ENCODE measurements at regions not wholly inside any gene's neighbourhood (a gene's known extent, or its start where the extent isn't known, plus 50 kb on each side); places are given as distances from the start of the nearest gene placed in this dataset.

GRCh38 chr4:108567831-108568230 lies 52.5 kb upstream of the RPL34 start:
- DNase-seq, result no peak
- Histone ChIP-seq H3K36me3 (ENCODE audit: control insufficient read depth, insufficient read depth, low read length) (no peaks in the 10 kb centered on the region), H3K27me3 (replicated peaks; ENCODE audit: control insufficient read depth, insufficient read depth, low read length) (no peaks in the 10 kb centered on the region), H3K4me3 (ENCODE audit: low read depth, low read length) (no peak overlapping the region), H3K9me3 (no peaks in the 10 kb centered on the region), H3K4me1 (no peaks in the 10 kb centered on the region)
- intact Hi-C loops (cut with micrococcal nuclease; ENCODE audit: unreplicated experiment), result no loop called here
- Mint-ChIP-seq H3K4me3 (ENCODE audit: unreplicated experiment) (no peak overlapping the region), H3K4me1 (ENCODE audit: low read depth, unreplicated experiment) (peaks cover 5% of the 10 kb centered on the region), H3K36me3 (ENCODE audit: insufficient read depth, unreplicated experiment) (no peaks in the 10 kb centered on the region), H3K9me3 (ENCODE audit: unreplicated experiment) (no peaks in the 10 kb centered on the region), H3K27me3 (ENCODE audit: insufficient read depth, unreplicated experiment) (no peaks in the 10 kb centered on the region), H3K27ac (ENCODE audit: unreplicated experiment) (no peak overlapping the region)
- ChIA-PET CTCF (no interaction called here), POLR2A (no interaction called here)
- TF ChIP-seq CTCF (IDR thresholded peaks at IDR 0.05; ENCODE audit: insufficient read depth in 1 of 2, low read depth in 1 of 2, low read length in 1 of 2, severe bottlenecking in 1 of 2, unreplicated experiment in 1 of 2), result no peak
- BruUV-seq (replicated peaks), result no TSS peak

- no TSS peak for BruUV-seq (replicated peaks)
- H3K36me3 ChIP-seq (ENCODE audit: control insufficient read depth, insufficient read depth, low read length), result no peaks in the 10 kb centered on the region
- Mint-ChIP-seq H3K27me3 (ENCODE audit: insufficient read depth, unreplicated experiment) (no peaks in the 10 kb centered on the region), H3K4me1 (ENCODE audit: low read depth, unreplicated experiment) (no peaks in the 10 kb centered on the region), H3K9me3 (ENCODE audit: unreplicated experiment) (no peaks in the 10 kb centered on the region), H3K4me3 (ENCODE audit: unreplicated experiment) (no peak overlapping the region), H3K36me3 (ENCODE audit: insufficient read depth, unreplicated experiment) (no peaks in the 10 kb centered on the region), H3K27ac (ENCODE audit: unreplicated experiment) (no peak overlapping the region)
- ChIA-PET CTCF (no interaction called here), POLR2A (no interaction called here)
- no peaks in the 10 kb centered on the region for H3K27me3 ChIP-seq (replicated peaks; ENCODE audit: control insufficient read depth, insufficient read depth, low read length)
- no peak for DNase-seq
- no peaks in the 10 kb centered on the region for H3K4me1 ChIP-seq
- no peak overlapping the region for H3K4me3 ChIP-seq (ENCODE audit: low read depth, low read length)
- TF ChIP-seq CTCF (IDR thresholded peaks at IDR 0.05; ENCODE audit: insufficient read depth in 1 of 2, low read depth in 1 of 2, low read length in 1 of 2, severe bottlenecking in 1 of 2, unreplicated experiment in 1 of 2), result no peak
- intact Hi-C loops (cut with micrococcal nuclease; ENCODE audit: unreplicated experiment), result no loop called here
- no peaks in the 10 kb centered on the region for H3K9me3 ChIP-seq
Observed at GRCh38 chr4:108561116-108561515, 59.3 kb upstream of the RPL34 start.

GRCh38 chr4:108560616-108561015 lies 59.8 kb upstream of the RPL34 start:
- no peaks in the 10 kb centered on the region for H3K4me1 Mint-ChIP-seq (ENCODE audit: low read depth, unreplicated experiment)
- intact Hi-C loops (cut with micrococcal nuclease; ENCODE audit: unreplicated experiment), result no loop called here
- POLR2A ChIA-PET, result no interaction called here
- Histone ChIP-seq H3K36me3 (ENCODE audit: control insufficient read depth, insufficient read depth, low read length) (no peaks in the 10 kb centered on the region), H3K27me3 (replicated peaks; ENCODE audit: control insufficient read depth, insufficient read depth, low read length) (no peaks in the 10 kb centered on the region), H3K4me3 (ENCODE audit: low read depth, low read length) (no peak overlapping the region), H3K4me1 (no peaks in the 10 kb centered on the region), H3K9me3 (no peaks in the 10 kb centered on the region)
- no TSS peak for BruUV-seq (replicated peaks)
- no peaks in the 10 kb centered on the region for H3K27me3 Mint-ChIP-seq (ENCODE audit: insufficient read depth, unreplicated experiment)
- TF ChIP-seq CTCF (IDR thresholded peaks at IDR 0.05; ENCODE audit: insufficient read depth in 1 of 2, low read depth in 1 of 2, low read length in 1 of 2, severe bottlenecking in 1 of 2, unreplicated experiment in 1 of 2), result no peak
- no peaks in the 10 kb centered on the region for H3K36me3 Mint-ChIP-seq (ENCODE audit: insufficient read depth, unreplicated experiment)
- CTCF ChIA-PET, result no interaction called here
- H3K9me3 Mint-ChIP-seq (ENCODE audit: unreplicated experiment), result no peaks in the 10 kb centered on the region
- no peak for DNase-seq
- no peak overlapping the region for H3K27ac Mint-ChIP-seq (ENCODE audit: unreplicated experiment)
- H3K4me3 Mint-ChIP-seq (ENCODE audit: unreplicated experiment), result no peak overlapping the region

All from Caco-2 (cell line).